Right atrium auricular region (tissue), 2 donors: ENCODE measurements at regions not wholly inside any gene's neighbourhood (a gene's known extent, or its start where the extent isn't known, plus 50 kb on each side); places are given as distances from the start of the nearest gene placed in this dataset.
"Not testable (repeated sequence)": the region's sequence is repeated elsewhere in the genome, so short reads cannot be mapped to it uniquely, and the experiment has no call there.

Experiments used
- DNase-seq: peaks from one replicate; pipeline ENCODE4 v3.0.0-alpha.2; 2019; ENCODE audit warnings: low spot score
- H3K27ac ChIP-seq, 2 donors: fragments of 200-600 bp; sonication (generic); 1 replicate in 1 of 2; 2 replicates in 1 of 2; pipeline ENCODE4 v1.5.1; 2016 to 2019
- H3K27me3 ChIP-seq, 2 donors: fragments of 200-600 bp; sonication (generic); one replicate each; pipeline versions ENCODE4 v1.5.1 to v1.6.0; 2017 to 2019
- H3K36me3 ChIP-seq: fragments of 200-600 bp; sonication (generic); one replicate; pipeline ENCODE4 v1.5.1; 2016
- H3K4me1 ChIP-seq, 2 donors: fragments of 200-600 bp; sonication (generic); one replicate each; pipeline versions ENCODE4 v1.5.1 to v1.6.0; 2017 to 2019
- H3K4me3 ChIP-seq, 2 donors: fragments of 200-600 bp; sonication (generic); 1 replicate in 1 of 2; 2 replicates in 1 of 2; pipeline ENCODE4 v1.5.1; 2017 to 2019; ENCODE audit warnings: mild to moderate bottlenecking in 1 of 2, moderate library complexity in 1 of 2
- H3K9me3 ChIP-seq, 2 donors: fragments of 200-600 bp; sonication (generic); one replicate each; pipeline ENCODE4 v1.5.1; 2019
- CTCF ChIP-seq, 2 donors: fragments of 200-600 bp; sonication (generic); IDR thresholded peaks; one replicate each; pipeline ENCODE4 v1.5.1; 2019; ENCODE audit warnings: antibody characterized with exemption in 2 of 2

GRCh38 chr14:106174206-106174605 lies 647.8 kb downstream of the TMEM121 start:
- no peak for TF ChIP-seq CTCF (IDR thresholded peaks at IDR 0.05)
- H3K4me3 ChIP-seq = no peak overlapping the region
- H3K27me3 ChIP-seq = no peaks in the 10 kb centered on the region
- DNase-seq = no peak
- no peaks in the 10 kb centered on the region for H3K9me3 ChIP-seq
- no peaks in the 10 kb centered on the region for H3K36me3 ChIP-seq
- no peak overlapping the region for H3K27ac ChIP-seq
- H3K4me1 ChIP-seq = no peaks in the 10 kb centered on the region

GRCh38 chr14:106177266-106178246 lies 651.2 kb downstream of the TMEM121 start:
- not testable (repeated sequence) for DNase-seq, H3K4me3 ChIP-seq, H3K9me3 ChIP-seq, H3K36me3 ChIP-seq, H3K4me1 ChIP-seq, H3K27ac ChIP-seq, H3K27me3 ChIP-seq

GRCh38 chr14:106179761-106180160 lies 653.4 kb downstream of the TMEM121 start:
- H3K4me1 ChIP-seq = no peaks in the 10 kb centered on the region
- no peak overlapping the region for H3K4me3 ChIP-seq
- no peaks in the 10 kb centered on the region for H3K36me3 ChIP-seq
- no peaks in the 10 kb centered on the region for H3K9me3 ChIP-seq
- no peak overlapping the region for H3K27ac ChIP-seq
- no peak for DNase-seq
- no peaks in the 10 kb centered on the region for H3K27me3 ChIP-seq
- TF ChIP-seq CTCF (IDR thresholded peaks at IDR 0.05) = no peak

- not testable (repeated sequence) for H3K4me3 ChIP-seq, H3K27me3 ChIP-seq, H3K36me3 ChIP-seq, H3K27ac ChIP-seq, DNase-seq, H3K9me3 ChIP-seq, H3K4me1 ChIP-seq
Measured at GRCh38 chr14:106184771-106185170, 658.4 kb downstream of the TMEM121 start.

GRCh38 chr14:106185174-106185836 lies 658.9 kb downstream of the TMEM121 start:
- H3K27me3 ChIP-seq, H3K9me3 ChIP-seq, H3K4me3 ChIP-seq, H3K36me3 ChIP-seq, H3K27ac ChIP-seq, H3K4me1 ChIP-seq, DNase-seq: not testable (repeated sequence)

- H3K4me1 ChIP-seq = no peaks in the 10 kb centered on the region
- no peaks in the 10 kb centered on the region for H3K36me3 ChIP-seq
- H3K4me3 ChIP-seq = no peak overlapping the region
- no peaks in the 10 kb centered on the region for H3K27me3 ChIP-seq
- no peak overlapping the region for H3K27ac ChIP-seq
- no peak for TF ChIP-seq CTCF (IDR thresholded peaks at IDR 0.05)
- no peak for DNase-seq
- no peaks in the 10 kb centered on the region for H3K9me3 ChIP-seq
Measured at GRCh38 chr14:106185837-106186233, 659.5 kb downstream of the TMEM121 start.

GRCh38 chr14:106187216-106187615 lies 660.8 kb downstream of the TMEM121 start:
- no peak overlapping the region for H3K27ac ChIP-seq
- no peaks in the 10 kb centered on the region for H3K27me3 ChIP-seq
- H3K4me3 ChIP-seq = no peak overlapping the region
- no peak for TF ChIP-seq CTCF (IDR thresholded peaks at IDR 0.05)
- DNase-seq = no peak
- no peaks in the 10 kb centered on the region for H3K36me3 ChIP-seq
- H3K4me1 ChIP-seq = no peaks in the 10 kb centered on the region
- H3K9me3 ChIP-seq = no peaks in the 10 kb centered on the region

GRCh38 chr14:106192701-106193100 lies 666.3 kb downstream of the TMEM121 start:
- not testable (repeated sequence) for H3K4me1 ChIP-seq, H3K27me3 ChIP-seq, H3K4me3 ChIP-seq, DNase-seq, H3K36me3 ChIP-seq, H3K9me3 ChIP-seq, H3K27ac ChIP-seq

GRCh38 chr14:106196459-106196858 lies 670.1 kb downstream of the TMEM121 start:
- not testable (repeated sequence) for H3K4me1 ChIP-seq, H3K27me3 ChIP-seq, H3K9me3 ChIP-seq, H3K36me3 ChIP-seq, H3K27ac ChIP-seq, H3K4me3 ChIP-seq, DNase-seq

GRCh38 chr14:106197264-106197663 lies 670.9 kb downstream of the TMEM121 start:
- not testable (repeated sequence) for H3K4me1 ChIP-seq, H3K27ac ChIP-seq, DNase-seq, H3K27me3 ChIP-seq, H3K36me3 ChIP-seq, H3K4me3 ChIP-seq, H3K9me3 ChIP-seq
